ENCODE measurements at regions not wholly inside any gene's neighbourhood (a gene's known extent, or its start where the extent isn't known, plus 50 kb on each side); places are given as distances from the start of the nearest gene placed in this dataset.

DNA sequence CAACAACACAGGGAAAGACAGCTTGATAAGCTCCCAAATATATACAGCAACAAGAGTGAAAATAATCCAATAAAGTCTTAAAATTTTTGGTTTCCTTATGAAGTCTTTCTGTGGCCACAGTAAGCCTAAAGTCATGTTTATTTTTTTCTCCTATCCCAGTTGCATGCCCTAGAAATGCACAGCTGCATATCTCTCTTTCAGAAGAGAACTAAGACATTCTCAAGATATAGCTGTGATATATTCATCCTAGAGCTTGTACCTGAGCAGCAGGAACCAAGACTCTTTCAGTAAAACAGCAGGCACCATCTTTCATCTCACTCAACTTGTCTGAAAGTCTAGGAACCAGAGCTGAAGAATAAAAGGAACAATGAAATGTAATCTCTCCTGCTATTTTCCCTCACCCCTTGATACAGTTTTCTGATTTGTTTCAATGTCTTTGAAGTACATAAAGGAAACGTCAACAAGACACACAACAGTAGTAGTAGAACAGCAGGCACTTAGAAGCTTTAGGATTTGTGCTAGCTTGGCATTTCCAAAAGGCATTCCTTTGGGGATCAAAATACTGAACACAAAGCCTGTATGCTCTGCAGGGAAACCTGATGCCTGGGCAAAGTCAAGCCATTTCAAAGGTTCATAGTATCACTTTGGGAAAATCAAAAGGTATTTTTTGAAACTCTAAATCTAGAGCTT lies 536.8 kb downstream of the PYDC2 start:
- Histone ChIP-seq H3K27ac (ENCODE audit: low read depth in 1 of 3, low read length in 2 of 3) (no peak overlapping the region), H3K4me3 (ENCODE audit: low read depth in 1 of 3, low read length in 3 of 3) (no peak overlapping the region), H3K27me3 (ENCODE audit: control insufficient read depth in 3 of 3, insufficient read depth in 3 of 3, low read length in 3 of 3) (no peaks in the 10 kb centered on the region), H3K36me3 (ENCODE audit: control insufficient read depth in 3 of 3, insufficient read depth in 2 of 3, low read depth in 1 of 3, low read length in 3 of 3) (no peaks in the 10 kb centered on the region), H3K9me3 (ENCODE audit: control insufficient read depth in 2 of 2, insufficient read depth in 1 of 2, low read depth in 1 of 2, low read length in 1 of 2) (no peaks in the 10 kb centered on the region), H3K4me1 (ENCODE audit: control insufficient read depth in 3 of 3, insufficient read depth in 2 of 3, low read depth in 1 of 3, low read length in 2 of 3) (no peaks in the 10 kb centered on the region)
- 21 to 46% (median 30%) methylated on average over 1 of the region's 1 CpG for WGBS, 3 donors
- DNase-seq (no peak), FAIRE-seq (no peak)

DNA sequence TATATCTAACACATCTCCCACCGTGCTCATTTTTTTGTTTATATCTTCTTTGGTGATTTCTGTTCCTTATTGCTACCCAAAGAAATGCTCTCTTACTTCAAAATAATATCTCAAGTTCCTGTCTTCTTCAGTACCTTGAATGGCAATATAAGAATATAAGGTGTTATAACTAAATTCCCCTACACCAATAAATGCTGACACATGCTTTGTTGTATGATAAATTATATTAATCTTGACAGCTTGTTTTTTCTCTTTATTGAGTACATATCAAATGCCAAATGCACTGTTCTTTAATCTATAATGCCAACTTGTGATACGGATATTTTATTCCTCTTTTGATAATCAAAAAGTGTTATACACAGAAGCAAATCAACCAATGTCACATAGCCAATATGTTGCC lies 540.3 kb downstream of the PYDC2 start:
- H3K36me3 ChIP-seq (ENCODE audit: control insufficient read depth in 3 of 3, insufficient read depth in 2 of 3, low read depth in 1 of 3, low read length in 3 of 3), result no peaks in the 10 kb centered on the region
- 26 to 51% (median 41%) methylated on average over 2 of the region's 2 CpGs for WGBS, 3 donors
- no peaks in the 10 kb centered on the region for H3K9me3 ChIP-seq (ENCODE audit: control insufficient read depth in 2 of 2, insufficient read depth in 1 of 2, low read depth in 1 of 2, low read length in 1 of 2)

GRCh38 chr3:192005989-192006388 lies 545.0 kb downstream of the PYDC2 start:
- 0 to 22% (median 4%) methylated on average over 1 of the region's 1 CpG for WGBS, 3 donors
- H3K4me1 ChIP-seq (ENCODE audit: control insufficient read depth in 3 of 3, insufficient read depth in 2 of 3, low read depth in 1 of 3, low read length in 2 of 3), result no peaks in the 10 kb centered on the region
- no peaks in the 10 kb centered on the region for H3K27me3 ChIP-seq (ENCODE audit: control insufficient read depth in 3 of 3, insufficient read depth in 3 of 3, low read length in 3 of 3)
- H3K9me3 ChIP-seq (ENCODE audit: control insufficient read depth in 2 of 2, insufficient read depth in 1 of 2, low read depth in 1 of 2, low read length in 1 of 2), result no peaks in the 10 kb centered on the region
- DNase-seq (peak in 1 of 2 donors; percentile 5), FAIRE-seq (no peak)
- H3K4me3 ChIP-seq (ENCODE audit: low read depth in 1 of 3, low read length in 3 of 3), result no peak overlapping the region
- no peak overlapping the region for H3K27ac ChIP-seq (ENCODE audit: low read depth in 1 of 3, low read length in 2 of 3)
- no peaks in the 10 kb centered on the region for H3K36me3 ChIP-seq (ENCODE audit: control insufficient read depth in 3 of 3, insufficient read depth in 2 of 3, low read depth in 1 of 3, low read length in 3 of 3)

More for the DNA sequence above, 540.3 kb downstream of the PYDC2 start:
- H3K27ac ChIP-seq (ENCODE audit: low read depth in 1 of 3, low read length in 2 of 3), result no peak overlapping the region
- no peak for FAIRE-seq
- no peak overlapping the region for H3K4me3 ChIP-seq (ENCODE audit: low read depth in 1 of 3, low read length in 3 of 3)
- no peaks in the 10 kb centered on the region for H3K27me3 ChIP-seq (ENCODE audit: control insufficient read depth in 3 of 3, insufficient read depth in 3 of 3, low read length in 3 of 3)
- no peak for DNase-seq
- H3K4me1 ChIP-seq (ENCODE audit: control insufficient read depth in 3 of 3, insufficient read depth in 2 of 3, low read depth in 1 of 3, low read length in 2 of 3), result no peaks in the 10 kb centered on the region

- WGBS, 3 donors, result 81 to 87% (median 87%) methylated on average over 2 of the region's 2 CpGs
- FAIRE-seq, result no peak
These were observed 548.9 kb downstream of the PYDC2 start for GRCh38 chr3:192009903-192010302.

DNA sequence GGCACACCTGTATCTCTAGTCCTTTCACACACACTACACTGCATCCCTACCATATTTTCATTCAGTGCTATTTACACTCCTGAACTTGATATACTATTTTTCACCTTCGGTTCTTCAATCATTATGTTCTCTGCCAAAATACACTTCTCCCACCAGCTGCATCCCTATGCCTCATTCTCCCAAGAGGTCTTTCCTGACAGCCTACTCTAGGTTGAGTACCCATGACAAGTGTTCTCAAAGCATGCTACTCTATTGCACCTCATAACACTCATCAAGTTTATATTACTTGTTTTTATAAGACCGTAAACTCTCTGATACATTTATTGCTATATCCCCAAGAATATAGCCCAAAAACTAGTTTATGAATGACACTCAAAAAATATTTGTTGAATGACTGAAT lies 549.5 kb downstream of the PYDC2 start:
- no peaks in the 10 kb centered on the region for H3K36me3 ChIP-seq (ENCODE audit: control insufficient read depth in 3 of 3, insufficient read depth in 2 of 3, low read depth in 1 of 3, low read length in 3 of 3)
- no peak overlapping the region for H3K27ac ChIP-seq (ENCODE audit: low read depth in 1 of 3, low read length in 2 of 3)
- H3K4me3 ChIP-seq (ENCODE audit: low read depth in 1 of 3, low read length in 3 of 3), result no peak overlapping the region
- peaks cover 0 to 3% of the 10 kb centered on the region in 2 donors for H3K9me3 ChIP-seq (ENCODE audit: control insufficient read depth in 2 of 2, insufficient read depth in 1 of 2, low read depth in 1 of 2, low read length in 1 of 2)
- H3K27me3 ChIP-seq (ENCODE audit: control insufficient read depth in 3 of 3, insufficient read depth in 3 of 3, low read length in 3 of 3), result no peaks in the 10 kb centered on the region
- DNase-seq, result no peak
- no peaks in the 10 kb centered on the region for H3K4me1 ChIP-seq (ENCODE audit: control insufficient read depth in 3 of 3, insufficient read depth in 2 of 3, low read depth in 1 of 3, low read length in 2 of 3)
- 49 to 63% (median 51%) methylated on average over 2 of the region's 2 CpGs for WGBS, 3 donors
- no peak for FAIRE-seq

More at GRCh38 chr3:192009903-192010302, 548.9 kb downstream of the PYDC2 start:
- Histone ChIP-seq H3K4me1 (ENCODE audit: control insufficient read depth in 3 of 3, insufficient read depth in 2 of 3, low read depth in 1 of 3, low read length in 2 of 3) (no peaks in the 10 kb centered on the region), H3K27me3 (ENCODE audit: control insufficient read depth in 3 of 3, insufficient read depth in 3 of 3, low read length in 3 of 3) (no peaks in the 10 kb centered on the region), H3K36me3 (ENCODE audit: control insufficient read depth in 3 of 3, insufficient read depth in 2 of 3, low read depth in 1 of 3, low read length in 3 of 3) (no peaks in the 10 kb centered on the region), H3K9me3 (ENCODE audit: control insufficient read depth in 2 of 2, insufficient read depth in 1 of 2, low read depth in 1 of 2, low read length in 1 of 2) (peaks cover 0 to 3% of the 10 kb centered on the region in 2 donors), H3K4me3 (ENCODE audit: low read depth in 1 of 3, low read length in 3 of 3) (no peak overlapping the region), H3K27ac (ENCODE audit: low read depth in 1 of 3, low read length in 2 of 3) (no peak overlapping the region)
- no peak for DNase-seq

GRCh38 chr3:192011137-192011536 lies 550.2 kb downstream of the PYDC2 start:
- Histone ChIP-seq H3K9me3 (ENCODE audit: control insufficient read depth in 2 of 2, insufficient read depth in 1 of 2, low read depth in 1 of 2, low read length in 1 of 2) (peaks cover 0 to 3% of the 10 kb centered on the region in 2 donors), H3K27me3 (ENCODE audit: control insufficient read depth in 3 of 3, insufficient read depth in 3 of 3, low read length in 3 of 3) (no peaks in the 10 kb centered on the region), H3K4me1 (ENCODE audit: control insufficient read depth in 3 of 3, insufficient read depth in 2 of 3, low read depth in 1 of 3, low read length in 2 of 3) (no peaks in the 10 kb centered on the region), H3K36me3 (ENCODE audit: control insufficient read depth in 3 of 3, insufficient read depth in 2 of 3, low read depth in 1 of 3, low read length in 3 of 3) (no peaks in the 10 kb centered on the region), H3K27ac (ENCODE audit: low read depth in 1 of 3, low read length in 2 of 3) (no peak overlapping the region), H3K4me3 (ENCODE audit: low read depth in 1 of 3, low read length in 3 of 3) (no peak overlapping the region)
- FAIRE-seq (no peak), DNase-seq (no peak)
- 94 to 95% (median 94%) methylated on average over 1 of the region's 1 CpG for WGBS, 3 donors

DNA sequence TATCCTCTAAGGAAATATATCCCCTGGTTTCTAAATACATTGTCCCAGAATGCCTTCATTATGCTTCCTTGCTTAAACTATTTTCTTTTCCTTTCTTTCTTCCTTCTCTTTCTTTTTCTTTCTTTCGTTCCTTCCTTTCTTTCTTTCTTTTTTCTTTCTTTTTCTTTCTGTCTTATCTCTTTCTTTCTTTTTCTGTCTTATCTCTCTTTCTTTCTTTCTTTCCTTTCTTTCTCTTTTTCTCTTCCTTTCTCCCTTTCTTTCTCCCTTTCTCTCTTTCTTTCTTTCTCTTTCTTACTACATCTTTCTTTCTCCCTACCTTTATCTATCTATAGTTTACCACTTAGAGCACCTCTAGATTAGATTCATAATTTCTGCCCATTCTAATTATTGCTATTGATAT lies 552.1 kb downstream of the PYDC2 start:
- H3K4me1 ChIP-seq (ENCODE audit: control insufficient read depth in 3 of 3, insufficient read depth in 2 of 3, low read depth in 1 of 3, low read length in 2 of 3), result no peaks in the 10 kb centered on the region
- WGBS, 3 donors, result 71 to 88% (median 72%) methylated on average over 1 of the region's 1 CpG
- no peaks in the 10 kb centered on the region for H3K27me3 ChIP-seq (ENCODE audit: control insufficient read depth in 3 of 3, insufficient read depth in 3 of 3, low read length in 3 of 3)
- FAIRE-seq (no peak), DNase-seq (no peak)
- H3K9me3 ChIP-seq (ENCODE audit: control insufficient read depth in 2 of 2, insufficient read depth in 1 of 2, low read depth in 1 of 2, low read length in 1 of 2), result peaks cover 0 to 3% of the 10 kb centered on the region in 2 donors
- no peak overlapping the region for H3K27ac ChIP-seq (ENCODE audit: low read depth in 1 of 3, low read length in 2 of 3)
- H3K4me3 ChIP-seq (ENCODE audit: low read depth in 1 of 3, low read length in 3 of 3), result no peak overlapping the region
- H3K36me3 ChIP-seq (ENCODE audit: control insufficient read depth in 3 of 3, insufficient read depth in 2 of 3, low read depth in 1 of 3, low read length in 3 of 3), result no peaks in the 10 kb centered on the region

DNA sequence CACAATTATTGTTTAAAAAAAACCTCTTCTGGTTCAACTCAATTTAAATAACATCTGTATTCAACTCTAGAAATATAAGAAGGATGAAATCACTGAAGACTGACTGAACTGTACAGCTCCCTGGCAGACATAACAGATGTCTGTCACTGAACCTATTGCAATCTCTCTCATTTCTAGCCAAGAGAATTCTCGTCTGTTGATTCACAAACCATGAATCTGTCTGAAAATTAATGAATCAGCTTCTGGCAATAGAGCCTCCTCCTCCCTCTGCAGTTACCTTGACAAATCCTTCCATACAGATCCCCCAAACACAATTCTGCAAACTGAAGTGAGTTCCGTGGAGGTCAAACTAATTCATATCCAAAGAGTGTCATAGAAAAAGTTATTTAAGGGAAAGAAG lies 561.4 kb downstream of the PYDC2 start:
- Histone ChIP-seq H3K27ac (ENCODE audit: low read depth in 1 of 3, low read length in 2 of 3) (no peak overlapping the region), H3K27me3 (ENCODE audit: control insufficient read depth in 3 of 3, insufficient read depth in 3 of 3, low read length in 3 of 3) (no peaks in the 10 kb centered on the region), H3K9me3 (ENCODE audit: control insufficient read depth in 2 of 2, insufficient read depth in 1 of 2, low read depth in 1 of 2, low read length in 1 of 2) (no peaks in the 10 kb centered on the region), H3K36me3 (ENCODE audit: control insufficient read depth in 3 of 3, insufficient read depth in 2 of 3, low read depth in 1 of 3, low read length in 3 of 3) (no peaks in the 10 kb centered on the region), H3K4me3 (ENCODE audit: low read depth in 1 of 3, low read length in 3 of 3) (no peak overlapping the region), H3K4me1 (ENCODE audit: control insufficient read depth in 3 of 3, insufficient read depth in 2 of 3, low read depth in 1 of 3, low read length in 2 of 3) (no peaks in the 10 kb centered on the region)
- WGBS, 3 donors, result 66 to 70% (median 67%) methylated on average over 2 of the region's 2 CpGs
- FAIRE-seq (no peak), DNase-seq (no peak)

- no peak for FAIRE-seq
- DNase-seq, result no peak
- no peak overlapping the region for H3K4me3 ChIP-seq (ENCODE audit: low read depth in 1 of 3, low read length in 3 of 3)
- no peak overlapping the region for H3K27ac ChIP-seq (ENCODE audit: low read depth in 1 of 3, low read length in 2 of 3)
- H3K9me3 ChIP-seq (ENCODE audit: control insufficient read depth in 2 of 2, insufficient read depth in 1 of 2, low read depth in 1 of 2, low read length in 1 of 2), result no peaks in the 10 kb centered on the region
- H3K4me1 ChIP-seq (ENCODE audit: control insufficient read depth in 3 of 3, insufficient read depth in 2 of 3, low read depth in 1 of 3, low read length in 2 of 3), result no peaks in the 10 kb centered on the region
- WGBS, 3 donors, result 29 to 54% (median 42%) methylated on average over 1 of the region's 1 CpG
- no peaks in the 10 kb centered on the region for H3K36me3 ChIP-seq (ENCODE audit: control insufficient read depth in 3 of 3, insufficient read depth in 2 of 3, low read depth in 1 of 3, low read length in 3 of 3)
- no peaks in the 10 kb centered on the region for H3K27me3 ChIP-seq (ENCODE audit: control insufficient read depth in 3 of 3, insufficient read depth in 3 of 3, low read length in 3 of 3)
These were observed 563.8 kb downstream of the PYDC2 start for GRCh38 chr3:192024751-192025150.

Data from small intestine (tissue), 7 donors.